ENCODE measurements at regions not wholly inside any gene's neighbourhood (a gene's known extent, or its start where the extent isn't known, plus 50 kb on each side); places are given as distances from the start of the nearest gene placed in this dataset.

GRCh38 chr7:4472728-4473127, 209.4 kb upstream of the FOXK1 start:
- no peak for TF ChIP-seq CREB5 (CRISPR knock-in tag; IDR thresholded peaks at IDR 0.05; ENCODE audit: low read depth)
- TF ChIP-seq ISL1 (CRISPR knock-in tag; IDR thresholded peaks at IDR 0.05) = no peak
- no peak for TF ChIP-seq ZFP30 (CRISPR knock-in tag; IDR thresholded peaks at IDR 0.05)
- no peak for TF ChIP-seq ESRRG (CRISPR knock-in tag; IDR thresholded peaks at IDR 0.05)
- no peak for TF ChIP-seq ZFP3 (CRISPR knock-in tag; IDR thresholded peaks at IDR 0.05)
- no peak for TF ChIP-seq SNAI2 (CRISPR knock-in tag; IDR thresholded peaks at IDR 0.05)
- TF ChIP-seq ZNF8 (CRISPR knock-in tag; IDR thresholded peaks at IDR 0.05) = no peak
- no peak for TF ChIP-seq PPARA (CRISPR knock-in tag; IDR thresholded peaks at IDR 0.05; ENCODE audit: borderline replicate concordance)
- TF ChIP-seq TOX (CRISPR knock-in tag; IDR thresholded peaks at IDR 0.05; ENCODE audit: borderline replicate concordance) = no peak
